Stimulated activated CD8-positive, alpha-beta memory T cell treated with anti-CD3 and anti-CD28 coated beads, Interleukin-4, amount 100 ng/mL, for 24 hours (primary cell): ENCODE measurements at regions not wholly inside any gene's neighbourhood (a gene's known extent, or its start where the extent isn't known, plus 50 kb on each side); places are given as distances from the start of the nearest gene placed in this dataset.

ENCODE experiments used
- DNase-seq: peaks from one replicate; pipeline ENCODE4 v3.0.0-alpha.2; 2020; ENCODE audit warnings: low read depth

DNA sequence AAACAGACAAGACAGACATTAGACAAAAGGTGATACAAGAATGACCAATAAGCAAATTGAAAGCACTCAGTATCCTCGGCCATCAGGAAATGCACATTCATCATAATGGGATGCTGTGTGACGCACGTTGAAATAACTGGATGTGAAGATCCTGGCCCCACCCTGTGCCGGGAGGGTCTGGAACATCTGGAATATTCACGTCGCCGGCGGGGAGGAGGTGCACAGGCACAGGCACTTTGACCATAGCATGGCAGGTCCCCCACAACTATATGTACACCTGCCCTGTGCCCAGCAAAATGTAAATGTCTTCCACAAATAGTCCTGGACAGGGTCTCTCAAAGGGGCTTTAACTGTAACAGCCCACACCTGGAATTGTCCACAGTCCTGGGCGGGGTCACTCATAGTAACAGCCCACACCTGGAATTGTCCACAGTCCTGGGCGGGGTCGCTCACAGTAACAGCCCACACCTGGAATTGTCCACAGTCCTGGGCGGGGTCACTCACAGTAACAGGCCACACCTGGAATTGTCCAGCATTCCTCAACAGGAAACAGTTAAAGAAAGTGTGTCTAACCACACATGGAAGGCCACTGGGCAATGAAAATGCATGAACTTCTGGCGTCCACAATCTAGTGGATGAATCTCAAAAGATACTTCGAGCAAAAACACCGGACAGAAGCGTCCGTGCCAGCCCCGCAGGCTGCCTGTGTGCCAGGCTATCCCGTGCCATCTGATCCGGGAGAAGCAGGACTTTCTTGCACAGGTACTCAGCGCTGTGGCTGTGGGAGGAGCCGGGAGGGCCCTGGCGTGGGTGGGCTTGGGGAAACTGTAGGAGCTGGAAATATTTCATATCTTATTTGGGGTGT is 113.4 kb downstream of the RTP5 start:
- no peak for DNase-seq

DNA sequence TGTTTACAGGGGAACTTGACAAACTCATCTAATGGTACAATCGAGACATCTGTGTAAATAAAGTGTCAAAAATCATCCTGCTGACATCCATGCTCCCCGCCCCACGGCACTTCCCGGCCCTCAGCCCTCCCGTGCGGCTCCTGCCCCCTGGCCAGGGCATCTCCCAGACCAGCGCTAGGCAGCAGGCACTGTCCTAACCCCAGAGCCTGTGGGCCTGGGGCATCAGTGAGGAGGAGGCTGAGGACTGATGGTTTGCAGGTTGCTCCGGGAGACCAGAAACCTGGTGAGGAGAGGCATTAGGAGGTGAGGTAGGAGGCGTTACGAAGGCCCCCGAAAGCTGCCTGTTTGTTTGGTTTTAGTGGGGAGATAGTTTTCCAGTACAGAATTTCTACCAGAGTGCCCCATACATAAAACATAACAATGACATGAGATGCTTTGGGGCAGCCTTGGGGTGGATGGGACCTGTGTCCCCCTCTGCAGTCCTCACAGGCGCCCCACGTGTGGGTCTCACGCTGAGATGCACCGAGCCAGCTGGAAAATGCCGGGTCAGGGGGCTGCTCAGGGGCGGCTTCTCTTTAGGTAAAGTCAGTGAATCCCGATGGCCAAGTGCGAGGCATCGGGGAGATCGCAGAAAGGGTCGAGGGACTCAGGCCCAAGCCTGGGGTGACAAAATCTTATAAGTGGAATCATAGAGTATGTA is 114.2 kb downstream of the RTP5 start:
- no peak for DNase-seq

- DNase-seq, result no peak
These were observed 114.7 kb downstream of the RTP5 start for GRCh38 chr2:241984271-241984655.

GRCh38 chr2:241984658-241985057 is 115.1 kb downstream of the RTP5 start:
- DNase-seq, result no peak

GRCh38 chr2:241985161-241985985 is 115.8 kb downstream of the RTP5 start:
- DNase-seq, result peak; percentile 10

DNA sequence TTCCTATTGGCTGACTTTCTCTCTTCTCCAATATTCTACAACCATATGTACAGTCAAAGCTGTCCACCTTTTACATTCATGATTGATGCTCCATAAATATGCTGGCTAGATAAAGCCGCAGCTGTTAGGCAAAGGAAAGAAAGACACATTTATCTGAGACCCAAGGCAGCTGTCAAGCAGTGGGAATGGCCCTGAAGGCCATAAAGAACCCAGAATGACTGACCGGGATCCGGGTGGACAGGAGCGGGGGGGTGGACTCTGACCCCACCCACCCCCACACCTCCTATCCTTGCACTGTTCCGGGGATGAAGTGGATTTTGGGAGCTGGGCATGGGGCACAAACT is 116.4 kb downstream of the RTP5 start:
- no peak for DNase-seq

DNA sequence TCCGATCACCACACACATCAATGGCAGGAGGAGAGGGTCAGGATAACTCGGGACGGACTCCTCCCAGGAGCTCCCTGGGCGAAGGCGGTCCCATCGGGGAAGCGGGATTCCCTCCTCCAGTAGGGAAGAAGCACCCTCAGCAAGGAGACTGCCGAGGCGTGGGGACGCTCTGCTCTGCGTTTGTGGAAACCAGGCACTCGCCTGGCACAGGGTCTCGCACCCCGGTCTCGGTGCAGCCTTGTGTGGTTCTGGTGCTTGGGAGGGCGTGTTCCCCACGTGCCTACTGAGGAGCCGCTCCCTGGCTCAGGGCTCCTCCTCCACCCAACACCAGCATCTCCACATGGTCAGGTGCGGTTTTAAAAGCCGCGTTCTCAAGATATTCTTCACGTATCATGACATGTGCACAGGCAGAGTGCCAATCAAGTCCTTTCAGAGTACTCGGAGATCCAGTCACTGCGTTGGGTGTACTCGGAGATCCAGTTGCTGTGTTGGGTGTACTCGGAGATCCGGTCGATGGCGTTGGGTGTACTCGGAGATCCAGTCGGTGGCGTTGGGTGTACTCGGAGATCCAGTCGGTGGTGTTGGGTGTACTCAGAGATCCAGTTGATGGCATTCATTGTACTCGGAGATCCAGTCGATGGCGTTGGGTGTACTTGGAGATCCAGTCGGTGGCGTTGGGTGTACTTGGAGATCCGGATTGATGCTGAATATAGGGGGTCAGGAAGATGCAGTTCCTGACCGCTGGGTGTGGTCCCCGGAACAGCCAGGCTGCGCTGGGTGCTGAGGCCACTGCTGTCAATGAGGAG is 117.5 kb downstream of the RTP5 start:
- no peak for DNase-seq

- no peak for DNase-seq
These were observed 118.2 kb downstream of the RTP5 start for GRCh38 chr2:241987726-241988125.

DNA sequence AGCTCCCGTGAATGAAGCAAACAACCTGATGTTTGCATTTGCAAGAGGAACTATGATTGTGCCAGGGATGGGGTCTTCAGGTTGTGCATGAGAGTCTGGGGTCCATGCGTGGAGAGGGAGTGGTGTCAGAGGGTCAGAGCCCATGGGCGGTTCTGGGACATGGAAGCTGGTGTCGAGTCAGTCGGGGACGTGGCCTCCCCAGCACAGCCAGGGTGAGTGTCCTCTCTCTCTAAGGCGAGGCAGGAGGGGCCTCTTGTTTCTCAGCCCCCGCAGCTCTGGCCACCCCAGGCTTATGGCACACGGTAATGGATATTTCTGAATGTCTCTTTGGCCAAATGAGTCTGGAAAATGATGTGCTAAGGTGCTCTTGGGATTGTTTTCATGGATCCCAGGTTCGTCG is 118.6 kb downstream of the RTP5 start:
- DNase-seq, result no peak

DNA sequence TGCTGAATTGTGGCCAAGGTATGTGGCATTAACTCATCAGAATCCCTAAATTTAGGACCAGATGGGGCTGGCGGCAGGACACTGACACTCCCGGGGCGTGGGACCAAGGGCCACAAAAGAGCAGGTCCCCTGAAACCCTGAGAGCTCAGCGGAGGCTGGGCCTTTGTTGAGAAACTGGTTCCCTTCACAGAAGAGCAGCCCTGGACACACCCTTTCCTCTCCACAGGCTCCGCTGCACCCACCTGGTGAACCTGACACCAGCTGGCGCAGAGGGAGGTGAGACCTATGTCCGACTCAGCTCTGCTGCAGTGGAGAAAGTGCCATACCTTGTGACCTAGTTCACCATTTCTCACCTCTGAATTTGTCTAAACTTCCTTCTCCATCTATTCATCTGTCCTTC is 119.5 kb downstream of the RTP5 start:
- DNase-seq, result no peak

DNA sequence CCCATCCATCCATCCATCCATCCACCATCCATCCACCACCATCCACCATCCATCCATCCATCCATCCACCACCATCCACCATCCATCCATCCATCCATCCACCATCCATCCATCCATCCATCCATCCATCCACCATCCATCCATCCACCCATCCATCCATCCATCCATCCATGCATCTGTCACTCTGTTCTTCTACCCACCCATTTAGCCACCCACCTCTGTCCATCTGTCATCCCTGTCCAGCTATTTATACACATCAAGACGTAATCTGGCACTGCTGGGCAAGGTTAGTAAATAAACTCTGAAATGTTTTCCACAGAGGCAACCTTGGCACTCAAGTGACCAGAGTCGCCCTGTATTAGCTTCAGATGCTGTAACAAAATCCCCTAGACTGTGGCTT is 120.9 kb downstream of the RTP5 start:
- DNase-seq, result no peak

- no peak for DNase-seq
These were observed 121.8 kb downstream of the RTP5 start for GRCh38 chr2:241991299-241991698.

GRCh38 chr2:241992753-241993152 is 123.2 kb downstream of the RTP5 start:
- no peak for DNase-seq

DNA sequence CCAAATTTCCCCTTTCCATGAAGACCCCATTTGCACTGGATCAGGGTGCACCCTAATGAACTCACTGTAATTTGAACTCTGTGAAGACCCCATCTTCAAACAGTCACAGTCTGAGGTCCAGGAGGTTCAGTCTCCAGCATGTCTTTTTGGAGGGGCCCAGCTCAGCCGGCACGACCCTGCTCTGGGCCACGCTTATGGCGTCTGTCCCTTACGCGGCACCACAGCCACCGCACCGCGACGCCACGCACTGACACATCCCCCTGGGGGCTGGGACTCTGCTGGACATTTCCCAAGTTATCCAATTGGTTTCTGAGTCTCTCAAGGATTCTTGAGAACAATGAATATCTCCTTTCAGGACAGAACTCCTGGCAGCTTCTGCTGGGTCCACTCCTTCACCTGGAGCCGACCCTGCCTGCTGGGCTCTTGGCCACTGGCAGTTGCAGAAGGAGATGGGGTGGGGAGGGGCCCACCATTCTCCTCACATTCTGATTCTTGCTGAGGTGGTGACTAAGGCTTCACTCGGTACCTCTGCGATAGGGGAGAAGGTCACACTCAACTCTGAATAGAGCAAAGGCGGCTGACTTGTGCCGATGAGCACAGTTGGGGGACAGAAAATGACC is 124.0 kb downstream of the RTP5 start:
- no peak for DNase-seq

- no peak for DNase-seq
These were observed 124.6 kb downstream of the RTP5 start for GRCh38 chr2:241994086-241994485.

DNA sequence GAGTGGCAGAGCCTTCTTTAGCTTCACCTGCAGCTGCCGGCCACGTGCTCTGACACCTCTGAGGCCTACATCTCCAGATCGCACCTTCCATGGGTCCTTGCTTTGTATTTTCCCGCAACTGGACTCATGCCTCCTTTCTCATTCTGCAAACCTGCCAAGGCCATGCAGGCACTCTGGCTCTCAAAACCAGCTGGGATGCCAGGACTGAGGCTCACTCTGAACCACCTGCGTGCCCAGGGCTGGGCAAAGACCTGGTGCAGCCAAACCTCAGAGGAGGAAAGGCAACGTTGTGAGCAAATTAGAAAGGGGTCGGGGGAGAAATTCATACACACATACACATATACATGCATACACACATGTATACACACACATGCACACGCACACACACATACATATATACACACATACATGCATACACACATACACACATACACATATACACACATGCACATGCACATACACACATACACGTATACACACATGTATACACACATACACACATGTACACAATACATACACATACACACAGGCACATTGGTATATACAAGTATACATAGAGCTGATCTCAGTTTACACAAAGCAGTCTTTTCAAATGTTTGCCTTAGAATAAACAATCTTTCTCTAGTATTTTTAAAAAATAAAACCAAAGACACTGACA is 125.2 kb downstream of the RTP5 start:
- DNase-seq, result no peak

GRCh38 chr2:241996100-241996499 is 126.6 kb downstream of the RTP5 start:
- DNase-seq, result no peak

- no peak for DNase-seq
These were observed 127.5 kb downstream of the RTP5 start for GRCh38 chr2:241997017-241997416.

GRCh38 chr2:241999184-241999583 is 129.7 kb downstream of the RTP5 start:
- DNase-seq, result no peak

DNA sequence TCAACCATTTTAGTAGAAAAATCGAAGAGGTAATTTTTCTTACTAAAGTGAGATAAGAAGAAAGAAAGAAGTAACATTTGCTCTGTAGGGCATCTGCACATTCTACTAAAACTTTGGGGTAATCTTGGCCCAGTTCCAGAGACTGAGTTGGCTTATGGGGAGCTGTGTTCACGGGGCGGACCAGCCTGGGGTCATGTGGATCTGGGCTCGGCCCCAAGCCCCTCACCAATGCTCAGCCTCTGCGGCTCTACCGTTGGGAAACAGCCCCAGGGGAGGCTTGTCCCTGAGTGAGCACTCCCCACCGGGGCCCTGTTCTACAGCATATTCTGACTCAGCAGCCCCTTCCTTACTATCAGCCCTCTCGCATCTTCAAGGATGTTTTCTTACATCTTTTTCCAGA is 132.3 kb downstream of the RTP5 start:
- no peak for DNase-seq

DNA sequence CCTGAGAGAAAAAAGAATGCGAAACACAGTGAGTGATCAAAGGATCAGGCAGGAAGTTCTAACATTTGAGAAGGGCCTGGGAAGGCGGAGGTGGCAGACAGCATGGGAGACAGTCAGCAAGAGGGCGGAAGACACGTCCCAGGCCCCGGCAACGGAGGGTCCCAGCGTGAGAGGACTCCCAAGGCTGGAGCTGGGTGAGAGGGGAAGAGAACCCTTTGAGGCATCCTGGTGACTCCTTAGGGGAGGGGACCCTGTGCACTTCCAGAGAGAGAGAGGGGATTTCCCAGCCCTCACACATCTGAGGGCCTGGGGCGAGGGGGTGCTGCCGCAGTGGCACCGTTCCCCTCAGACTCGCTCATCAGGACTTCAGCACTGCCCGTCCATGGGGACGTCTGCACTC is 133.4 kb downstream of the RTP5 start:
- no peak for DNase-seq
